Activated CD8-positive, alpha-beta T cell treated with anti-CD3 and anti-CD28 coated beads for 36 hours (primary cell): ENCODE measurements at regions not wholly inside any gene's neighbourhood (a gene's known extent, or its start where the extent isn't known, plus 50 kb on each side); places are given as distances from the start of the nearest gene placed in this dataset.

Experiments used
- ATAC-seq: fragments of 200-7000 bp; cut with Tn5 transposase; one replicate; pipeline ENCODE4 v1.10.0; 2021; ENCODE audit warnings: mild to moderate bottlenecking, moderate library complexity
- CTCF ChIA-PET: fragments of 350-600 bp; sonication (Branson Sonifier 250); formaldehyde crosslinking; loops from one replicate; lab custom pipeline; 2021; ENCODE audit warnings: antibody characterized with exemption; lab: Charles Lee
- POLR2A ChIA-PET: fragments of 350-600 bp; sonication (Branson Sonifier 250); formaldehyde crosslinking; loops from one replicate; lab custom pipeline; 2021; ENCODE audit warnings: antibody characterized with exemption; lab: Charles Lee
- DNase-seq: peaks from one replicate; pipeline ENCODE4 v3.0.0-alpha.2; 2020
- H3K27ac Mint-ChIP-seq: one replicate; pipeline ENCODE4 v1.8.0; 2021; ENCODE audit warnings: mild to moderate bottlenecking, mixed read lengths
- H3K27me3 Mint-ChIP-seq: one replicate; pipeline ENCODE4 v1.8.0; 2021; ENCODE audit warnings: mixed read lengths
- H3K36me3 Mint-ChIP-seq: one replicate; pipeline ENCODE4 v1.8.0; 2021; ENCODE audit warnings: low read depth, mixed read lengths
- H3K4me1 Mint-ChIP-seq: one replicate; pipeline ENCODE4 v1.8.0; 2021; ENCODE audit warnings: low read depth, mixed read lengths
- H3K4me3 Mint-ChIP-seq: one replicate; pipeline ENCODE4 v1.8.0; 2021; ENCODE audit warnings: mild to moderate bottlenecking, moderate library complexity, mixed read lengths
- H3K9me3 Mint-ChIP-seq: one replicate; pipeline ENCODE4 v1.8.0; 2021; ENCODE audit warnings: mixed read lengths
- intact Hi-C: fragments of 100-400 bp; cut with micrococcal nuclease; formaldehyde crosslinking; loops from one replicate; pipeline ENCODE4 v1.10.0; 2022
- TF ChIP-seq, protein P1 (sequence below): fragments of 200-600 bp; IDR thresholded peaks from one replicate; pipeline ENCODE4 v1.8.0; 2022; ENCODE audit warnings: antibody characterized with exemption, mild to moderate bottlenecking

- Mint-ChIP-seq H3K27me3 (peaks cover 3% of the 10 kb centered on the region), H3K4me1 (no peaks in the 10 kb centered on the region), H3K4me3 (no peak overlapping the region), H3K36me3 (no peaks in the 10 kb centered on the region), H3K27ac (no peak overlapping the region), H3K9me3 (peaks cover 3% of the 10 kb centered on the region)
- intact Hi-C loops, result no loop called here
- TF ChIP-seq, protein P1, sequence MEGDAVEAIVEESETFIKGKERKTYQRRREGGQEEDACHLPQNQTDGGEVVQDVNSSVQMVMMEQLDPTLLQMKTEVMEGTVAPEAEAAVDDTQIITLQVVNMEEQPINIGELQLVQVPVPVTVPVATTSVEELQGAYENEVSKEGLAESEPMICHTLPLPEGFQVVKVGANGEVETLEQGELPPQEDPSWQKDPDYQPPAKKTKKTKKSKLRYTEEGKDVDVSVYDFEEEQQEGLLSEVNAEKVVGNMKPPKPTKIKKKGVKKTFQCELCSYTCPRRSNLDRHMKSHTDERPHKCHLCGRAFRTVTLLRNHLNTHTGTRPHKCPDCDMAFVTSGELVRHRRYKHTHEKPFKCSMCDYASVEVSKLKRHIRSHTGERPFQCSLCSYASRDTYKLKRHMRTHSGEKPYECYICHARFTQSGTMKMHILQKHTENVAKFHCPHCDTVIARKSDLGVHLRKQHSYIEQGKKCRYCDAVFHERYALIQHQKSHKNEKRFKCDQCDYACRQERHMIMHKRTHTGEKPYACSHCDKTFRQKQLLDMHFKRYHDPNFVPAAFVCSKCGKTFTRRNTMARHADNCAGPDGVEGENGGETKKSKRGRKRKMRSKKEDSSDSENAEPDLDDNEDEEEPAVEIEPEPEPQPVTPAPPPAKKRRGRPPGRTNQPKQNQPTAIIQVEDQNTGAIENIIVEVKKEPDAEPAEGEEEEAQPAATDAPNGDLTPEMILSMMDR, result no peak
- ChIA-PET POLR2A (no interaction called here), CTCF (no interaction called here)
- DNase-seq (no peak), ATAC-seq (no peak)
These were observed 296.7 kb upstream of the FOXF1 start for GRCh38 chr16:86213437-86214205.

GRCh38 chr16:86214326-86215232 is 295.7 kb upstream of the FOXF1 start:
- Mint-ChIP-seq H3K27ac (no peak overlapping the region), H3K27me3 (peaks cover 3% of the 10 kb centered on the region), H3K4me3 (no peak overlapping the region), H3K36me3 (no peaks in the 10 kb centered on the region), H3K9me3 (peaks cover 3% of the 10 kb centered on the region), H3K4me1 (no peaks in the 10 kb centered on the region)
- TF ChIP-seq, protein P1, result no peak
- ATAC-seq (no peak), DNase-seq (no peak)
- ChIA-PET POLR2A (interaction anchor here (0.6 to 1.6 kb wide), 2 partner anchors 15 to 545 kb away, joined by 3 to 4 read pairs; no protein-coding TSS in a partner anchor), CTCF (no interaction called here)
- intact Hi-C loops, result no loop called here

DNA sequence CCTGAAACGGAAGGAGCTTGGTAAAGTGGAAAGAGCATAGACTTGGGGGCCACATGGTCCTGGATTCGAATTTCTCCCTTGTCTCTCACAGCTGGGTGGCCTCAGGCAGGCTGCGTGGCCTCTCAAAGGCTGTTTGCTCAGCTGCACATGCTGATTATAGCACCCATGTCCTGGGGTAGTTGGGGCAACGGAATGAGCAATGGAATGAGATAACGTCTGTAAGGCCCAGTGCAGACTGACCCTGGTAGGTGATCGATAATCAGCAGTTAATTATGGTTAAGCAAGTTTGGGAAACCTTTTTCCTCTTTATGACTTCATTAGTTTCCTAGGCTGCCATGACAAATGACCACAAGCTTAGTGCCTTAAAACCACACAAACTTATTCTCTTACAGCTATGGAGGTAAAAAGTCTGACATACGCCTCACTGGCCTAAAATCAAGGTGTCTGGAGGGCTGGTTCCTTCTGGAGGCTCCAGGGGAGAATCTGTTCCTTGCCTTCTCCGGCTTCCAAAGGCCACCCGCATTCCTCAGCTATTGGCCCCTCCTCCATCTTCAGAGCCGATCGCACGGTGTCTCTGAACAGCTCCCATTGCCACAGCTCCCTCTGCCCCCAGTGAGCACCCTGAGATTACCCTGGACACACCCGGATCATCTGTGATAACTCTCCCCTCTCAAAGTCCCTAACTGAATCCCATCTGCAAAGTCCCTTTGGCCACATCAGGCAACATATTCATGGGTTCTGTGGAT is 294.9 kb upstream of the FOXF1 start:
- Mint-ChIP-seq H3K27me3 (peaks cover 6% of the 10 kb centered on the region), H3K27ac (no peak overlapping the region), H3K9me3 (peaks cover 3% of the 10 kb centered on the region), H3K4me3 (no peak overlapping the region), H3K36me3 (no peaks in the 10 kb centered on the region), H3K4me1 (no peaks in the 10 kb centered on the region)
- ATAC-seq (no peak), DNase-seq (no peak)
- ChIA-PET POLR2A (interaction anchor here (0.6 to 1.6 kb wide), 2 partner anchors 14 to 545 kb away, joined by 3 to 4 read pairs; no protein-coding TSS in a partner anchor), CTCF (no interaction called here)
- TF ChIP-seq, protein P1, result no peak
- intact Hi-C loops, result no loop called here

DNA sequence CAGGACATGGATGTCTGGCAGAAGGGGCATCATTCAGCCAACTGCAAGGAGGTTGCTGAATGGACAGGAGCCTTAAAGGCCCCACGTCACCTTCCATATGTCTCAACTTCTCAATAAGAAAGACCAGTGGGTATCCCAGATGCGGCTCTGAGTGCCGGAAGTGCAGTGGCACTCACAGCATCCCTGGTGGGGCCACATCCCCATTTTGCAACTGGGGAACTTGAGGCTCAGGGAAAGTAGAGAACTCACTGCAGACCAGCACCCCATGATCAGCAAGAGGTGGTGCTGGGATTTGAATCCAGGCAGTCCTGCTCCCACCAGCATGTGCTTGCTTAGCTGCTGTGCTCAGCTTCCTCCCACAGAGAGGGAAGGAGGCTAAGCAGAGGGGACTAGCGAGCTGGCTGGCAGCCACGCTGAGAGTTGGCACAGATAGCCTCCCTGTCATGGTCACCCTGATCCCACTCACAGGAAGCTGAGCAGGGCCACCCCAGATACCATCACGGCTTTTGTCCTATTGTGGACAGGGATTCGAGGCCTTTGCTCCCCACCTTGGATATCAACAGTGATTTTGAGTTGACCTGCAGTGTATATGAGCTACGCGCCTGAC is 294.2 kb upstream of the FOXF1 start:
- no peak for DNase-seq
- ChIA-PET CTCF (no interaction called here), POLR2A (interaction anchor here (1.6 kb wide), 1 partner anchor 13 kb away, joined by 4 read pairs; no protein-coding TSS in a partner anchor)
- no peaks in the 10 kb centered on the region for H3K4me1 Mint-ChIP-seq
- TF ChIP-seq, protein P1, result no peak
- no peaks in the 10 kb centered on the region for H3K36me3 Mint-ChIP-seq
- intact Hi-C loops, result no loop called here
- peaks cover 6% of the 10 kb centered on the region for H3K27me3 Mint-ChIP-seq
- H3K4me3 Mint-ChIP-seq, result no peak overlapping the region
- no peak for ATAC-seq
- peaks cover 3% of the 10 kb centered on the region for H3K9me3 Mint-ChIP-seq
- H3K27ac Mint-ChIP-seq, result no peak overlapping the region
